ENCODE measurements at regions not wholly inside any gene's neighbourhood (a gene's known extent, or its start where the extent isn't known, plus 50 kb on each side); places are given as distances from the start of the nearest gene placed in this dataset.

- no peak for DNase-seq
These were observed 317.0 kb upstream of the CXXC4 start for GRCh38 chr4:104811727-104812126.

- no peak for DNase-seq
These were observed 321.0 kb upstream of the CXXC4 start for GRCh38 chr4:104815665-104816064.

- no peak for DNase-seq
These were observed 323.9 kb upstream of the CXXC4 start for GRCh38 chr4:104818579-104818978.

- DNase-seq = no peak
These were observed 320.5 kb upstream of the TET2 start for GRCh38 chr4:104826171-104826570.

GRCh38 chr4:104829761-104830160, 316.9 kb upstream of the TET2 start:
- DNase-seq = no peak

GRCh38 chr4:104848597-104849225, 298.0 kb upstream of the TET2 start:
- DNase-seq = no peak

- DNase-seq = peak; percentile 0
These were observed 287.0 kb upstream of the TET2 start for GRCh38 chr4:104859601-104860237.

GRCh38 chr4:104860238-104861123, 286.2 kb upstream of the TET2 start:
- DNase-seq = peak; percentile 62

GRCh38 chr4:104866809-104867208, 279.9 kb upstream of the TET2 start:
- no peak for DNase-seq

- DNase-seq = no peak
These were observed 278.1 kb upstream of the TET2 start for GRCh38 chr4:104868533-104868932.

GRCh38 chr4:104868958-104869357, 277.7 kb upstream of the TET2 start:
- no peak for DNase-seq

GRCh38 chr4:104869831-104870230, 276.8 kb upstream of the TET2 start:
- DNase-seq = no peak

- DNase-seq = no peak
These were observed 276.0 kb upstream of the TET2 start for GRCh38 chr4:104870495-104871233.

- no peak for DNase-seq
These were observed 267.7 kb upstream of the TET2 start for GRCh38 chr4:104878936-104879335.

GRCh38 chr4:104879367-104879766, 267.3 kb upstream of the TET2 start:
- DNase-seq = no peak

GRCh38 chr4:104879854-104880253, 266.8 kb upstream of the TET2 start:
- DNase-seq = no peak

- no peak for DNase-seq
These were observed 265.4 kb upstream of the TET2 start for GRCh38 chr4:104881136-104881886.

GRCh38 chr4:104890598-104891275, 255.9 kb upstream of the TET2 start:
- DNase-seq = no peak

GRCh38 chr4:104896660-104897645, 249.7 kb upstream of the TET2 start:
- DNase-seq = no peak

GRCh38 chr4:104899863-104900262, 246.8 kb upstream of the TET2 start:
- no peak for DNase-seq

GRCh38 chr4:104901438-104901837, 245.2 kb upstream of the TET2 start:
- peak; percentile 11 for DNase-seq

Measured in fibroblast of upper back skin (primary cell).